ENCODE measurements at regions not wholly inside any gene's neighbourhood (a gene's known extent, or its start where the extent isn't known, plus 50 kb on each side); places are given as distances from the start of the nearest gene placed in this dataset.

GRCh38 chr15:95857758-95858157 lies 472.7 kb upstream of the NR2F2 start:
- no peak for FAIRE-seq

GRCh38 chr15:95860406-95860805 lies 470.1 kb upstream of the NR2F2 start:
- no peak for FAIRE-seq

GRCh38 chr15:95864467-95864886 lies 466.0 kb upstream of the NR2F2 start:
- no peak for FAIRE-seq

- no peak for FAIRE-seq
These were observed 465.2 kb upstream of the NR2F2 start for GRCh38 chr15:95865330-95865739.

- no peak for FAIRE-seq
These were observed 463.6 kb upstream of the NR2F2 start for GRCh38 chr15:95866711-95867440.

- no peak for FAIRE-seq
These were observed 462.1 kb upstream of the NR2F2 start for GRCh38 chr15:95868450-95868849.

GRCh38 chr15:95868970-95869369 lies 461.5 kb upstream of the NR2F2 start:
- FAIRE-seq = no peak

- FAIRE-seq = no peak
These were observed 460.6 kb upstream of the NR2F2 start for GRCh38 chr15:95869920-95870319.

- no peak for FAIRE-seq
These were observed 458.1 kb upstream of the NR2F2 start for GRCh38 chr15:95872366-95872771.

GRCh38 chr15:95874637-95875036 lies 455.9 kb upstream of the NR2F2 start:
- FAIRE-seq = no peak

GRCh38 chr15:95875121-95875643 lies 455.3 kb upstream of the NR2F2 start:
- FAIRE-seq = no peak

- FAIRE-seq = no peak
These were observed 450.4 kb upstream of the NR2F2 start for GRCh38 chr15:95880031-95880570.

- FAIRE-seq = no peak
These were observed 449.9 kb upstream of the NR2F2 start for GRCh38 chr15:95880630-95881029.

- no peak for FAIRE-seq
These were observed 447.4 kb upstream of the NR2F2 start for GRCh38 chr15:95883064-95883463.

GRCh38 chr15:95884276-95884675 lies 446.2 kb upstream of the NR2F2 start:
- FAIRE-seq = no peak

- FAIRE-seq = no peak
These were observed 442.7 kb upstream of the NR2F2 start for GRCh38 chr15:95887666-95888390.

GRCh38 chr15:95888762-95889161 lies 441.7 kb upstream of the NR2F2 start:
- no peak for FAIRE-seq

GRCh38 chr15:95894407-95894956 lies 436.0 kb upstream of the NR2F2 start:
- no peak for FAIRE-seq

GRCh38 chr15:95895508-95895907 lies 435.0 kb upstream of the NR2F2 start:
- no peak for FAIRE-seq

- FAIRE-seq = no peak
These were observed 432.8 kb upstream of the NR2F2 start for GRCh38 chr15:95897651-95898050.

GRCh38 chr15:95898761-95899160 lies 431.7 kb upstream of the NR2F2 start:
- FAIRE-seq = no peak

GRCh38 chr15:95901271-95901670 lies 429.2 kb upstream of the NR2F2 start:
- FAIRE-seq = no peak

- no peak for FAIRE-seq
These were observed 427.9 kb upstream of the NR2F2 start for GRCh38 chr15:95902606-95903005.

GRCh38 chr15:95903352-95903751 lies 427.1 kb upstream of the NR2F2 start:
- FAIRE-seq = no peak

All from islet of Langerhans (tissue), 1 donor.